ENCODE measurements at regions not wholly inside any gene's neighbourhood (a gene's known extent, or its start where the extent isn't known, plus 50 kb on each side); places are given as distances from the start of the nearest gene placed in this dataset.

DNA sequence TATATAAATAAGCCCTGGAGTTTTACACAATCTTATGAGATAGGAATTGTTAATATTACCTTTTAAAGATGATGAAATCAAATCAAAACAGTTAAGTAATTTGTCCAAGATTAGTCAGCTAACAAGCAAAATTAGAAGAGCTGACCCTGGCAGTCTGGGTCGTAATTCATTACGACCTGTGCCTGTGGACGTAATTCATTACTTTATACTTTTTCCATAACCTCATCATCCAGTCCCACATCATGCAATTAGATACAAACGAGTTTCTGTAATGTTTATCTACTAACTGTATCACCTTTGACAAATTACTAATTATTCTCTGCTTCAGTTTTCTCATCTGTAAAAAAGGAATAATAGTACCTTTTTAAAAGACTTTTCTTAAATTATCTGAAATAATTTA, 665.9 kb downstream of the ZBBX start:
- DNase-seq (ENCODE audit: low spot score), result no peak
- Histone ChIP-seq H3K9me3 (no peaks in the 10 kb centered on the region), H3K4me3 (no peak overlapping the region), H3K27me3 (replicated peaks; ENCODE audit: insufficient read depth) (no peaks in the 10 kb centered on the region), H3K4me1 (replicated peaks) (no peaks in the 10 kb centered on the region), H3K36me3 (no peaks in the 10 kb centered on the region), H3K27ac (no peak overlapping the region)
- WGBS, result 68% methylated on average over 4 of the region's 4 CpGs
- TF ChIP-seq POLR2AphosphoS5 (IDR thresholded peaks at IDR 0.05), result no peak
- TF ChIP-seq, protein P1, sequence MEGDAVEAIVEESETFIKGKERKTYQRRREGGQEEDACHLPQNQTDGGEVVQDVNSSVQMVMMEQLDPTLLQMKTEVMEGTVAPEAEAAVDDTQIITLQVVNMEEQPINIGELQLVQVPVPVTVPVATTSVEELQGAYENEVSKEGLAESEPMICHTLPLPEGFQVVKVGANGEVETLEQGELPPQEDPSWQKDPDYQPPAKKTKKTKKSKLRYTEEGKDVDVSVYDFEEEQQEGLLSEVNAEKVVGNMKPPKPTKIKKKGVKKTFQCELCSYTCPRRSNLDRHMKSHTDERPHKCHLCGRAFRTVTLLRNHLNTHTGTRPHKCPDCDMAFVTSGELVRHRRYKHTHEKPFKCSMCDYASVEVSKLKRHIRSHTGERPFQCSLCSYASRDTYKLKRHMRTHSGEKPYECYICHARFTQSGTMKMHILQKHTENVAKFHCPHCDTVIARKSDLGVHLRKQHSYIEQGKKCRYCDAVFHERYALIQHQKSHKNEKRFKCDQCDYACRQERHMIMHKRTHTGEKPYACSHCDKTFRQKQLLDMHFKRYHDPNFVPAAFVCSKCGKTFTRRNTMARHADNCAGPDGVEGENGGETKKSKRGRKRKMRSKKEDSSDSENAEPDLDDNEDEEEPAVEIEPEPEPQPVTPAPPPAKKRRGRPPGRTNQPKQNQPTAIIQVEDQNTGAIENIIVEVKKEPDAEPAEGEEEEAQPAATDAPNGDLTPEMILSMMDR (IDR thresholded peaks at IDR 0.05), result no peak
- intact Hi-C loops (cut with DNase I), result no loop called here

DNA sequence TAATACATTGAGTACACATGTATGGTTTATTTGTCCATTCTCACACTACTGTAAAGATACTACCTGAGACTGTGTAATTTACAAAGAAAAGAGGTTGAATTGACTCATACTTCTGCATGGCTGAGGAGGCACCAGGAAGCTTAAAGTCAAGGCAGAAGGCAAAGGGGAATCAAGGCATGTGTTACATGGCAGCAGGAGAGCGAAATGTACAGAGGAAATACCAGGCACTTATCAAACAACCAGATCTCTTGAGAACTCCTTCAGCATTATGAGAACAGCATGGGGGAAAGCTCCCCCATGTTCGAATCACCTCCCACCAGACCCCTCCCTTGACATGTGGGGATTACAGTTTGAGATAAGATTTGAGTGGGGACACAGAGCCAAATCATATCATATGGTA, 666.3 kb downstream of the ZBBX start:
- no peaks in the 10 kb centered on the region for H3K4me1 ChIP-seq (replicated peaks)
- no peak overlapping the region for H3K4me3 ChIP-seq
- DNase-seq (ENCODE audit: low spot score), result no peak
- no peak overlapping the region for H3K27ac ChIP-seq
- 57% methylated on average over 2 of the region's 2 CpGs for WGBS
- intact Hi-C loops (cut with DNase I), result no loop called here
- TF ChIP-seq, protein P1 (IDR thresholded peaks at IDR 0.05), result no peak
- TF ChIP-seq POLR2A (IDR thresholded peaks at IDR 0.05) (no peak), POLR2AphosphoS5 (IDR thresholded peaks at IDR 0.05) (no peak)
- no peaks in the 10 kb centered on the region for H3K27me3 ChIP-seq (replicated peaks; ENCODE audit: insufficient read depth)
- H3K36me3 ChIP-seq, result no peaks in the 10 kb centered on the region
- H3K9me3 ChIP-seq, result no peaks in the 10 kb centered on the region

DNA sequence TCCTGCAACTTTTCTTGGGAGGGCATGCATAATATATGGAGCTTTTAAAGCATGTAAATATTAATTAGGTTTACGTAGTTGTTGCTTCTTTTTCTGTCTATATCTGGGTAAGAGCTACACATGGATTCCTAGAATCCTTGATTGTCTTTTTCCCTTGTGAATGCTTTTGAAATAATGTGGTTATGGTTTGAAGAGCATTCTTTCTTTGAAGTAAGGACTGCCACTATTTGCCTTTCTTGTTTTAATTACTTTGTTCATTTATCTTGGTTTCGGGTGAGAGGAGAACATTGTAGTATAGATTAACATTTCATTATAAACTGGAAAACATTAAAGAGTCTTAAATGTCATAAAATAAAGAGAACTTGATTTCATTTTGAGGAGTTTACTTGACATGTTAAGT, 674.0 kb downstream of the ZBBX start:
- WGBS, result 25% methylated on average over 2 of the region's 2 CpGs
- H3K36me3 ChIP-seq, result no peaks in the 10 kb centered on the region
- no peak overlapping the region for H3K27ac ChIP-seq
- H3K4me1 ChIP-seq (replicated peaks), result no peaks in the 10 kb centered on the region
- no peaks in the 10 kb centered on the region for H3K9me3 ChIP-seq
- H3K4me3 ChIP-seq, result no peak overlapping the region
- TF ChIP-seq, protein P1 (IDR thresholded peaks at IDR 0.05), result no peak
- no peaks in the 10 kb centered on the region for H3K27me3 ChIP-seq (replicated peaks; ENCODE audit: insufficient read depth)
- no peak for DNase-seq (ENCODE audit: low spot score)
- intact Hi-C loops (cut with DNase I), result no loop called here

DNA sequence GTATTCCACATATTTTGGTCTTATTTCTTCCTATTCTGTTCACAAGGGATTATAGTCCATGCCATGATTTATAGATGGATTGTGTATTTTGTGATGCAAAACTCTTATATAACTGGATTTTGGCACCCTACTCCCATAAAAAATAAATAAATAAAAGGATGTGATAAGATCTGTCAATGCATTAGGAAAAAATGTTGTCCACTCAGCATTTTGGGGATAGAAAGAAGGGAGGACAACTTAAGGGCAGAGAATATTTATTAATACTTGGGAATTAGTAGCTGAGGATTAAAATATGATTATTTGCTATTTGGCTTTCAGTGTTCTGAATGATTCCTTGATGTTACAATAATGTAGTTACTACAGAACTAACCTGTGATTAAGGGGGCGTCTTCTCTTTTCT, 682.6 kb downstream of the ZBBX start:
- no peak for DNase-seq (ENCODE audit: low spot score)

DNA sequence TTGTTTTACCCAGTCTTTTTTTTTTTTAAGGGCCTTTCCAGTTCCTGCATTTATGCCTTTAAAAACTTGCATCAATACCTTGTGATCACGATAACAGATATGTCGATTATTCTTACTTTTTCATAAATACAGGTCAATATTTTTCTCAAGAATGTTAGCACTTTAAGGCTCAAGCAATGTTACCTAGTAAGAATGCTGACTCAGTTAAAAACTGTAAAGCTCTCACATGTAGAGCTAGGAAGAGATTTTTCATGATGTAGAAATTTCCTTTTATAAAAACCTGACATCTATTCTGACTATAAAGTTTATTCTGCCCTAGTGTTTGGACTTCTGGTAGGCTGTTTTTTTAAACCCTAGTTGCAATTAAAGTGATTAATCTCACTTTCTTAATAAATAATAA, 684.0 kb downstream of the ZBBX start:
- TF ChIP-seq, protein P1 (IDR thresholded peaks at IDR 0.05), result no peak
- TF ChIP-seq POLR2AphosphoS5 (IDR thresholded peaks at IDR 0.05) (no peak), POLR2A (IDR thresholded peaks at IDR 0.05) (no peak)
- intact Hi-C loops (cut with DNase I), result no loop called here
- 92% methylated on average over 2 of the region's 2 CpGs for WGBS
- Histone ChIP-seq H3K4me1 (replicated peaks) (no peaks in the 10 kb centered on the region), H3K27ac (no peak overlapping the region), H3K36me3 (no peaks in the 10 kb centered on the region), H3K4me3 (no peak overlapping the region), H3K9me3 (no peaks in the 10 kb centered on the region), H3K27me3 (replicated peaks; ENCODE audit: insufficient read depth) (no peaks in the 10 kb centered on the region)
- no peak for DNase-seq (ENCODE audit: low spot score)

More for the DNA sequence above, 682.6 kb downstream of the ZBBX start:
- TF ChIP-seq POLR2AphosphoS5 (IDR thresholded peaks at IDR 0.05), result no peak
- no peak for TF ChIP-seq POLR2A (IDR thresholded peaks at IDR 0.05)
- TF ChIP-seq, protein P1 (IDR thresholded peaks at IDR 0.05), result no peak
- 79% methylated on average over 1 of the region's 1 CpG for WGBS
- Histone ChIP-seq H3K9me3 (no peaks in the 10 kb centered on the region), H3K4me1 (replicated peaks) (no peaks in the 10 kb centered on the region), H3K36me3 (no peaks in the 10 kb centered on the region), H3K27ac (no peak overlapping the region), H3K27me3 (replicated peaks; ENCODE audit: insufficient read depth) (no peaks in the 10 kb centered on the region), H3K4me3 (no peak overlapping the region)
- intact Hi-C loops (cut with DNase I), result no loop called here

All from prostate gland (tissue), 2 donors.